Liver (tissue), 8 donors: ENCODE measurements at regions not wholly inside any gene's neighbourhood (a gene's known extent, or its start where the extent isn't known, plus 50 kb on each side); places are given as distances from the start of the nearest gene placed in this dataset.
A peak's percentile ranks its signal among the peaks of the same experiment; 100 is the strongest.

Experiments used
- DNase-seq: peaks from one replicate; pipeline ENCODE4 v3.0.0-alpha.2; 2017; ENCODE audit warnings: low spot score
- H3K27ac ChIP-seq, 2 donors: one replicate each; pipeline ENCODE4 v1.7.0; 2013; ENCODE audit warnings: inconsistent platforms in 2 of 2, low read length in 2 of 2, control low read depth in 1 of 2, low read depth in 1 of 2, mild to moderate bottlenecking in 1 of 2
- H3K27me3 ChIP-seq, 4 donors: one replicate each; pipeline versions ENCODE4 v1.6.1 to v1.7.0; 2013; ENCODE audit warnings: low read length in 3 of 4, inconsistent platforms in 1 of 4, mild to moderate bottlenecking in 1 of 4, moderate library complexity in 1 of 4; ENCODE audit not compliant: control insufficient read depth in 4 of 4, insufficient read depth in 4 of 4
- H3K36me3 ChIP-seq, 4 donors: one replicate each; pipeline versions ENCODE4 v1.6.1 to v1.7.0; 2013; ENCODE audit warnings: low read length in 3 of 4, mild to moderate bottlenecking in 3 of 4, low read depth in 1 of 4, moderate library complexity in 1 of 4; ENCODE audit not compliant: control insufficient read depth in 4 of 4, insufficient read depth in 3 of 4
- H3K4me1 ChIP-seq, 4 donors: one replicate each; pipeline versions ENCODE4 v1.6.1 to v1.7.0; 2013; ENCODE audit warnings: low read length in 3 of 4, mild to moderate bottlenecking in 3 of 4, moderate library complexity in 1 of 4; ENCODE audit not compliant: control insufficient read depth in 4 of 4, insufficient read depth in 4 of 4
- H3K4me3 ChIP-seq, 3 donors: one replicate each; pipeline versions ENCODE4 v1.6.1 to v1.7.0; 2013; ENCODE audit warnings: low read length in 3 of 3, control low read depth in 1 of 3, low read depth in 1 of 3, mild to moderate bottlenecking in 1 of 3
- H3K9ac ChIP-seq, 2 donors: one replicate each; pipeline ENCODE4 v1.7.0; 2013; ENCODE audit warnings: low read length in 2 of 2, mild to moderate bottlenecking in 2 of 2, moderate library complexity in 2 of 2, control low read depth in 1 of 2, low read depth in 1 of 2
- H3K9me3 ChIP-seq, 4 donors: one replicate each; pipeline versions ENCODE4 v1.6.1 to v1.7.0; 2013; ENCODE audit warnings: low read length in 3 of 4; ENCODE audit not compliant: control insufficient read depth in 4 of 4
- GABPA ChIP-seq, 2 donors: IDR thresholded peaks in 1 of 2; conservative IDR thresholded peaks in 1 of 2; 2 replicates each; pipeline ENCODE4 v1.6.1; 2016; ENCODE audit warnings: antibody characterized with exemption in 2 of 2, mild to moderate bottlenecking in 1 of 2, moderate library complexity in 1 of 2
- HNF4A ChIP-seq, 2 donors: conservative IDR thresholded peaks; 2 replicates each; pipeline ENCODE4 v1.6.1; 2016; ENCODE audit warnings: antibody characterized with exemption in 2 of 2, mild to moderate bottlenecking in 2 of 2
- HNF4G ChIP-seq: IDR thresholded peaks from 2 replicates; pipeline ENCODE4 v1.6.1; 2016; ENCODE audit warnings: antibody characterized with exemption
- JUND ChIP-seq, 2 donors: IDR thresholded peaks; 2 replicates each; pipeline ENCODE4 v1.6.1; 2016; ENCODE audit warnings: antibody characterized with exemption in 2 of 2
- NR2F2 ChIP-seq: IDR thresholded peaks from 2 replicates; pipeline ENCODE4 v1.6.1; 2016; ENCODE audit warnings: antibody characterized with exemption
- RAD21 ChIP-seq, 2 donors: IDR thresholded peaks; 2 replicates each; pipeline ENCODE4 v1.6.1; 2016; ENCODE audit warnings: antibody characterized with exemption in 2 of 2, mild to moderate bottlenecking in 2 of 2
- SP1 ChIP-seq: IDR thresholded peaks from 2 replicates; pipeline ENCODE4 v1.6.1; 2018; ENCODE audit warnings: antibody characterized with exemption, mild to moderate bottlenecking
- YY1 ChIP-seq: IDR thresholded peaks from 2 replicates; pipeline ENCODE4 v1.6.1; 2016; ENCODE audit warnings: antibody characterized with exemption, mild to moderate bottlenecking
- WGBS: extraction: QIAGEN DNeasy Blood & Tissue Kit; methylation state at CpG from one replicate; pipeline ENCODE4 v1.1.7; 2013; 5-methylcytosine and 5-hydroxymethylcytosine counted together
- TF ChIP-seq, protein P1 (sequence below): IDR thresholded peaks from 2 replicates; pipeline ENCODE4 v1.6.1; 2016; ENCODE audit warnings: antibody characterized with exemption
- TF ChIP-seq, protein P2 (sequence below): fragments of 150-350 bp; IDR thresholded peaks from 2 replicates; pipeline ENCODE4 v1.5.1; 2017; ENCODE audit warnings: improper control_type of control experiment, low read depth, low read length; ENCODE audit not compliant: missing input control
- TF ChIP-seq, protein P3 (sequence below): IDR thresholded peaks from 2 replicates; pipeline ENCODE4 v1.6.1; 2016; ENCODE audit warnings: antibody characterized with exemption, mild to moderate bottlenecking
- donor health status: healthy.
- donor health status: healthy.
- donor health status: healthy.
- donor health status: healthy.
- donor health status: healthy.

DNA sequence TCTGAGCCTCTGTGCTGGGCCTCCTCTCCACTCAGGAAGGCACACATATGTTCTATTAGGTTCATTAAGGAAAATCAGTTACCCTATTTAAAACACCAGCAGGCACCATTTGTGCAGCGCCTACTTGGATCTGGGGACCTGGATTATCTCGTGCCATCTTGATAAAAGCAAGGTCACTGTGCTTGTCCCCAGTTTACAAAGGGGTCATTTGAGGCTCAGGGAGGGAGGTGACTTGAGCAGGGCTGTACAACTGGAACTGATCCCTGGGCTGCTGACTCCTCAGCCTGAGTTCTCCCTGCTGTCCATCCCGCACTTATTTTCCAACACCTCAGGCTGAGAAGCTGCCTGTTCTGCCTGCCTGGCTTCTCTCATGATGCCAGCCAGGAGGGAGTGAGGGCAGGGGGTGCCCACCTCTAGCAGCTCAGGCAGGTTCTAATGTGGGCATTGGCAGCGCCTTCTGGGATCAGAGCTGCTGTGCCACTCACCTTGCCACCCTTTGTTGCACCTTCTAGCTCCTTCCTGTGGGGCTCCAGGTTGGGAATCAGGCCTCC is 120.3 kb downstream of the GLI2 start (continued):
- TF ChIP-seq JUND (IDR thresholded peaks at IDR 0.05) (no peak), GABPA (IDR thresholded peaks at IDR 0.05 in 1 of 2, conservative IDR thresholded peaks at IDR 0.05 in 1 of 2) (no peak), NR2F2 (no peak), SP1 (no peak)
- TF ChIP-seq, protein P1, sequence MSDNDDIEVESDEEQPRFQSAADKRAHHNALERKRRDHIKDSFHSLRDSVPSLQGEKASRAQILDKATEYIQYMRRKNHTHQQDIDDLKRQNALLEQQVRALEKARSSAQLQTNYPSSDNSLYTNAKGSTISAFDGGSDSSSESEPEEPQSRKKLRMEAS: no peak

DNA sequence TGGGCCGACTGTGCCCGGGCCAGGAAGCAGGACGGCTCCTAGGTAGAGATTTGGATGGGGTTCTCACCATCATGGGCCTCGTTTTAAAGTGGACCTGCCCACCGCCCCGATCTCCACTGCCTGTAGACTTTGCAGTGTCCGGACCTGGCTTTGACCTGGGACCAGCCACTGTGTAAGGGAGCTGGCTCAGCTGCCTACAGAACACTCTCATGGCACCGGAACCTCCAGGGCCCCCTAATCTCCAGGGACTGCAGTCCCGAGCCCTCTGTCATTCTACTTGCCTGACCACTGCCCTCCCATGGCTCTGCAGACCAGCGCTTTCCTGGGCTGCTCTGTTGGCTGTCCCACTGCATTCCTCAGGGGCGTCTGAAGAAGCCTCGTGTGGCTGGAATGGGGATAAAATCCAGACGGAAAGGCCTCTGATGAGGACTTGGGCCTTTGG is 120.8 kb downstream of the GLI2 start:
- peak; percentile 29 to 53 for TF ChIP-seq RAD21 (IDR thresholded peaks at IDR 0.05)
- no peak for TF ChIP-seq GABPA (IDR thresholded peaks at IDR 0.05 in 1 of 2, conservative IDR thresholded peaks at IDR 0.05 in 1 of 2)
- TF ChIP-seq, protein P2, sequence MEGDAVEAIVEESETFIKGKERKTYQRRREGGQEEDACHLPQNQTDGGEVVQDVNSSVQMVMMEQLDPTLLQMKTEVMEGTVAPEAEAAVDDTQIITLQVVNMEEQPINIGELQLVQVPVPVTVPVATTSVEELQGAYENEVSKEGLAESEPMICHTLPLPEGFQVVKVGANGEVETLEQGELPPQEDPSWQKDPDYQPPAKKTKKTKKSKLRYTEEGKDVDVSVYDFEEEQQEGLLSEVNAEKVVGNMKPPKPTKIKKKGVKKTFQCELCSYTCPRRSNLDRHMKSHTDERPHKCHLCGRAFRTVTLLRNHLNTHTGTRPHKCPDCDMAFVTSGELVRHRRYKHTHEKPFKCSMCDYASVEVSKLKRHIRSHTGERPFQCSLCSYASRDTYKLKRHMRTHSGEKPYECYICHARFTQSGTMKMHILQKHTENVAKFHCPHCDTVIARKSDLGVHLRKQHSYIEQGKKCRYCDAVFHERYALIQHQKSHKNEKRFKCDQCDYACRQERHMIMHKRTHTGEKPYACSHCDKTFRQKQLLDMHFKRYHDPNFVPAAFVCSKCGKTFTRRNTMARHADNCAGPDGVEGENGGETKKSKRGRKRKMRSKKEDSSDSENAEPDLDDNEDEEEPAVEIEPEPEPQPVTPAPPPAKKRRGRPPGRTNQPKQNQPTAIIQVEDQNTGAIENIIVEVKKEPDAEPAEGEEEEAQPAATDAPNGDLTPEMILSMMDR: peak; percentile 22
- no peaks in the 10 kb centered on the region for H3K27me3 ChIP-seq
- H3K27ac ChIP-seq: no peak overlapping the region
- H3K4me3 ChIP-seq: no peak overlapping the region
- 81% methylated on average over 13 of the region's 13 CpGs for WGBS
- H3K9ac ChIP-seq: no peak overlapping the region
- no peaks in the 10 kb centered on the region for H3K4me1 ChIP-seq
- H3K36me3 ChIP-seq: no peaks in the 10 kb centered on the region
- no peaks in the 10 kb centered on the region for H3K9me3 ChIP-seq
- DNase-seq: no peak

DNA sequence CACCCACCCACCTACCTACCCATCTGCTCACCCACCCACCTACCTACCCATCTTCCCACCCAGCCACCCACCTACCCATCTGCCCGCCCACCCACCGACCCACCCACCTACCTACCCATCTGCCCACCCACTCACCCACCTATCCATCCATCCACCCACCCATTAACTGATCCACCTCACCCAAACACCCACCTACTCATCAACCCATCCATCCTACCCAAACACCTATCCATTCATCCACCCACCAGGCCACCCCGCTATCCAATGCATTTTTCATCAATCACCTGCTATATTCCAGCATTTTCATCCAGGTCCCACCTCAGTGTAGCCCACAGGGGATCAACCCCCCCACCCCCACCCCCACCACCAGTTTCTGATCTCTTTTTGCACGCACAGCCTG is 121.8 kb downstream of the GLI2 start:
- Histone ChIP-seq H3K4me3 (no peak overlapping the region), H3K36me3 (no peaks in the 10 kb centered on the region), H3K9ac (no peak overlapping the region), H3K4me1 (no peaks in the 10 kb centered on the region), H3K27ac (no peak overlapping the region), H3K9me3 (no peaks in the 10 kb centered on the region), H3K27me3 (no peaks in the 10 kb centered on the region)
- no peak for DNase-seq
- TF ChIP-seq YY1 (no peak), HNF4A (conservative IDR thresholded peaks at IDR 0.05) (no peak), NR2F2 (no peak), HNF4G (no peak), JUND (IDR thresholded peaks at IDR 0.05) (no peak), RAD21 (IDR thresholded peaks at IDR 0.05) (no peak)
- TF ChIP-seq, protein P2: no peak
- TF ChIP-seq, protein P3, sequence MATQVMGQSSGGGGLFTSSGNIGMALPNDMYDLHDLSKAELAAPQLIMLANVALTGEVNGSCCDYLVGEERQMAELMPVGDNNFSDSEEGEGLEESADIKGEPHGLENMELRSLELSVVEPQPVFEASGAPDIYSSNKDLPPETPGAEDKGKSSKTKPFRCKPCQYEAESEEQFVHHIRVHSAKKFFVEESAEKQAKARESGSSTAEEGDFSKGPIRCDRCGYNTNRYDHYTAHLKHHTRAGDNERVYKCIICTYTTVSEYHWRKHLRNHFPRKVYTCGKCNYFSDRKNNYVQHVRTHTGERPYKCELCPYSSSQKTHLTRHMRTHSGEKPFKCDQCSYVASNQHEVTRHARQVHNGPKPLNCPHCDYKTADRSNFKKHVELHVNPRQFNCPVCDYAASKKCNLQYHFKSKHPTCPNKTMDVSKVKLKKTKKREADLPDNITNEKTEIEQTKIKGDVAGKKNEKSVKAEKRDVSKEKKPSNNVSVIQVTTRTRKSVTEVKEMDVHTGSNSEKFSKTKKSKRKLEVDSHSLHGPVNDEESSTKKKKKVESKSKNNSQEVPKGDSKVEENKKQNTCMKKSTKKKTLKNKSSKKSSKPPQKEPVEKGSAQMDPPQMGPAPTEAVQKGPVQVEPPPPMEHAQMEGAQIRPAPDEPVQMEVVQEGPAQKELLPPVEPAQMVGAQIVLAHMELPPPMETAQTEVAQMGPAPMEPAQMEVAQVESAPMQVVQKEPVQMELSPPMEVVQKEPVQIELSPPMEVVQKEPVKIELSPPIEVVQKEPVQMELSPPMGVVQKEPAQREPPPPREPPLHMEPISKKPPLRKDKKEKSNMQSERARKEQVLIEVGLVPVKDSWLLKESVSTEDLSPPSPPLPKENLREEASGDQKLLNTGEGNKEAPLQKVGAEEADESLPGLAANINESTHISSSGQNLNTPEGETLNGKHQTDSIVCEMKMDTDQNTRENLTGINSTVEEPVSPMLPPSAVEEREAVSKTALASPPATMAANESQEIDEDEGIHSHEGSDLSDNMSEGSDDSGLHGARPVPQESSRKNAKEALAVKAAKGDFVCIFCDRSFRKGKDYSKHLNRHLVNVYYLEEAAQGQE: no peak
- TF ChIP-seq, protein P1: no peak
- WGBS: 93% methylated on average over 4 of the region's 4 CpGs
